ENCODE measurements at regions not wholly inside any gene's neighbourhood (a gene's known extent, or its start where the extent isn't known, plus 50 kb on each side); places are given as distances from the start of the nearest gene placed in this dataset.

GRCh38 chr2:2715036-2715818 is 384.2 kb upstream of the MYT1L start:
- no peak overlapping the region for H3K4me3 ChIP-seq (ENCODE audit: low read length)
- no peaks in the 10 kb centered on the region for H3F3A ChIP-seq (ENCODE audit: control insufficient read depth, insufficient read depth)
- H3K9me2 ChIP-seq (replicated peaks; ENCODE audit: control insufficient read depth, low read length), result no peaks in the 10 kb centered on the region
- H3K79me2 ChIP-seq (ENCODE audit: control insufficient read depth, low read length), result no peaks in the 10 kb centered on the region
- no peaks in the 10 kb centered on the region for H3K36me3 ChIP-seq (ENCODE audit: control insufficient read depth, low read length)
- no peaks in the 10 kb centered on the region for H3K4me1 ChIP-seq (ENCODE audit: control insufficient read depth, low read length)
- no peaks in the 10 kb centered on the region for H3K9me3 ChIP-seq (ENCODE audit: control insufficient read depth, insufficient read depth, low read length)
- no peak overlapping the region for H3K4me2 ChIP-seq (ENCODE audit: low read length)
- TF ChIP-seq EZH2phosphoT487 (IDR thresholded peaks at IDR 0.05; ENCODE audit: borderline replicate concordance, low read length) (no peak), CTCF (IDR thresholded peaks at IDR 0.05; ENCODE audit: low read depth, low read length, poor library complexity, severe bottlenecking) (no peak)
- H3K27ac ChIP-seq (ENCODE audit: low read depth, low read length), result no peak overlapping the region
- no peaks in the 10 kb centered on the region for H4K20me1 ChIP-seq (ENCODE audit: control insufficient read depth, insufficient read depth, low read depth, low read length)
- no peaks in the 10 kb centered on the region for H3K27me3 ChIP-seq (ENCODE audit: control insufficient read depth, low read length)

GRCh38 chr2:2714408-2714807 is 383.3 kb upstream of the MYT1L start:
- Histone ChIP-seq H3K27me3 (ENCODE audit: control insufficient read depth, low read length) (no peaks in the 10 kb centered on the region), H3K27ac (ENCODE audit: low read depth, low read length) (no peak overlapping the region), H3K4me1 (ENCODE audit: control insufficient read depth, low read length) (no peaks in the 10 kb centered on the region), H4K20me1 (ENCODE audit: control insufficient read depth, insufficient read depth, low read depth, low read length) (no peaks in the 10 kb centered on the region), H3K36me3 (ENCODE audit: control insufficient read depth, low read length) (no peaks in the 10 kb centered on the region), H3K79me2 (ENCODE audit: control insufficient read depth, low read length) (no peaks in the 10 kb centered on the region), H3K4me3 (ENCODE audit: low read length) (no peak overlapping the region), H3K9me2 (replicated peaks; ENCODE audit: control insufficient read depth, low read length) (no peaks in the 10 kb centered on the region), H3K4me2 (ENCODE audit: low read length) (no peak overlapping the region), H3F3A (ENCODE audit: control insufficient read depth, insufficient read depth) (no peaks in the 10 kb centered on the region), H3K9me3 (ENCODE audit: control insufficient read depth, insufficient read depth, low read length) (no peaks in the 10 kb centered on the region)
- no peak for TF ChIP-seq EZH2phosphoT487 (IDR thresholded peaks at IDR 0.05; ENCODE audit: borderline replicate concordance, low read length)
- TF ChIP-seq CTCF (IDR thresholded peaks at IDR 0.05; ENCODE audit: low read depth, low read length, poor library complexity, severe bottlenecking), result no peak

GRCh38 chr2:2709431-2709770 is 378.3 kb upstream of the MYT1L start:
- no peaks in the 10 kb centered on the region for H3F3A ChIP-seq (ENCODE audit: control insufficient read depth, insufficient read depth)
- H3K4me2 ChIP-seq (ENCODE audit: low read length), result no peak overlapping the region
- no peak overlapping the region for H3K27ac ChIP-seq (ENCODE audit: low read depth, low read length)
- H3K36me3 ChIP-seq (ENCODE audit: control insufficient read depth, low read length), result no peaks in the 10 kb centered on the region
- no peaks in the 10 kb centered on the region for H3K9me3 ChIP-seq (ENCODE audit: control insufficient read depth, insufficient read depth, low read length)
- H4K20me1 ChIP-seq (ENCODE audit: control insufficient read depth, insufficient read depth, low read depth, low read length), result no peaks in the 10 kb centered on the region
- H3K79me2 ChIP-seq (ENCODE audit: control insufficient read depth, low read length), result no peaks in the 10 kb centered on the region
- no peak for TF ChIP-seq EZH2phosphoT487 (IDR thresholded peaks at IDR 0.05; ENCODE audit: borderline replicate concordance, low read length)
- no peak for TF ChIP-seq CTCF (IDR thresholded peaks at IDR 0.05; ENCODE audit: low read depth, low read length, poor library complexity, severe bottlenecking)
- peaks cover 23% of the 10 kb centered on the region for H3K4me1 ChIP-seq (ENCODE audit: control insufficient read depth, low read length)
- no peak overlapping the region for H3K4me3 ChIP-seq (ENCODE audit: low read length)
- H3K27me3 ChIP-seq (ENCODE audit: control insufficient read depth, low read length), result no peaks in the 10 kb centered on the region
- no peaks in the 10 kb centered on the region for H3K9me2 ChIP-seq (replicated peaks; ENCODE audit: control insufficient read depth, low read length)

Data from DOHH2 (cell line).